Activated CD4-positive, alpha-beta T cell treated with anti-CD3 and anti-CD28 coated beads, Interleukin-2, amount 50 U/mL, for 24 hours (primary cell): ENCODE measurements at regions not wholly inside any gene's neighbourhood (a gene's known extent, or its start where the extent isn't known, plus 50 kb on each side); places are given as distances from the start of the nearest gene placed in this dataset.

Experiments used
- DNase-seq, 2 donors: peaks; one replicate each; pipeline ENCODE4 v3.0.0-alpha.2; 2020; ENCODE audit warnings: low read depth in 1 of 2, low spot score in 1 of 2

DNA sequence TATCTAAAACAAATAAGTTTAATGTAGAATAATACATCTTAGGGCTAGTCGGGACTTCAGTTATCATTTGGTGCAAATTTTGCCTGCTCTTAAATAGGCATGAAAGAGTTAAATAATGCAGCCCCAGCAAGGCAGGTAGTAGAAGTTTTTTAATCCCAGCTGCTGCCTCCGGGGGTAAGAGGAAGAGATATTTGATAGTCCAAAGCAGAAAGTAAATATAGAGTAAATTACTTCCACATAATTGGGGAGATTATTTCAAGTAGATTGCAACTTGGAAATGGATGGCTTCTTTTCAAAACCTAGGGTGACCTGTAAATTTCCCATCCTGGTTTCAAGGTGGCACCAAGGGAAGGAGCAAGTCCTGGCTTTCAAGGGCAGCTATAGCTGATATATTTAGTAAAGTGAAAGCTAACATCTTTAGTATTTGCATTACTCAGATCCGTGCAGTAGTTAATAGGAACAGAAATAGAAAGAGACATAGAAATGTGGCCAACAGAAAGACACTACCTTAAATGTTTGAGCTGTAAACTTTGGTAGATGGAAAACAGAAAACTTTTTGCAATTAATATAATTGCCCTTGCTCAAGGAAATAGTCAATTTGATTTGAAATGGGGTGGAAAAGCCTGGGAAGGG is 109.1 kb downstream of the LMO4 start:
- DNase-seq, result no peak

DNA sequence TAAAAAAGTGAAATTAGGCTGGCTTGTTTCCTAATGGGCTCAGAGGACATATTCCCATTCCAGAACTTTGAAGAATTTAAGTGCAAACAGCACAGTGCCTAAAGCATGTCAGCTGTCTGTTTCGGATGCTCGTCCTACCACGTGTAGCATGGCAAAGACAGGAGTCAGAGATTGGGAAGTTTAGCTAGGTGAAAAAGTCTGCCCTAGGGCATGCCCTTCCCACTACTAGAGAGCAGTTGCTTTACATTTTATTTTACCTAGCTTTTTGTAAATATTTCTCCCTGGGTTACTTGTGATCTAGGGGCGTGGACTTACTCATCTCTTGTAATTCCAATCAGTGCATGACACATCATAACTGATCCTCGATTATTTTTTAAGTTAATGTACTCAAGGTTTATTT is 111.1 kb downstream of the LMO4 start:
- DNase-seq, result no peak

DNA sequence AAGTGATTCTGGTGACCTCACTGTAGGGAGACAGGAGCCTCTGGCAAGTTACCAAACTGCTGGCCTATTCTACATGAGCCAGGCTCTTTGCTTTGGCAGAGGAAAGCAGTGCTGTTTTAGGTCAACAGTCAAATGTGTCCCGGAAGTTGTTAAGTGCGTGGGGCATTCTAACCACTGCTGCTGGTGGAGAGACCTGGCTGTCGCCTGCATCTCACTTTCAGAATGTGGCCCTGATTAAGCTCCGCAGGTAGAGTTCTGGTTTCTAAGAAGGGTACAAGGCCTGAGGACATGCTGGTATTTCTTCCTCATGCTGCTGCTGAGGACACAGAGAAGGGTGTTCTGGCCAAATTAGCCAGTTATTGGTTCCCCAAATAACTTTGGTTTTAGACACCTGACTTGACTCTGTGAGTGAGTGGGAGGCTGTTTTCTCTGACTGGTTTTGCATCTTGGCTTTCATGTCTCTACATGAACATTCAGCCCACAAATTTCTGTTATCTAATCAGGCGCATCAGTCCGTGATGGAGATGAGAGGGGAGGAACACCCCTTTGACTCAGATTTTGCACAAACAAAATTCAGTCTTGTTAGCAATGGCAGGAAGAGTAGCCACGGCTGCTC is 120.8 kb downstream of the LMO4 start:
- DNase-seq, result peak in 1 of 2 donors; percentile 6

DNA sequence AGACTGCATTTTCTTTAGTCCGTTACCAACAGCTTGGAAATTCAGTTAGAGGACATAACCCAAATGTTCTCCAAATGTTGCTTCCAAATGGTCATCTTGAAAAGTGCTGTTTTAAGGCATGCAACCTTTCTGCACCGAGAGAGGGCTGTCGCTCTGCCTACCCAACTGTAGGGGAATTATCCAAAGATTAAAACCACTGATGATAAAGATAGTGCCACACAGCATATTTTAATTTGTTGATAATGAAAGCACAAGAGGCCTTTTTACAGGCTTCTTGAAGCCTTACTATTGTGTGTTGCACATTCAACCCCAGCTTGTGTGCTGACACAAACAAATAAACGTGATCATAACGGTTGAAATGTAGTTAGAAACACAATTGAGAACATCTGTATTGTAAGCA is 121.5 kb downstream of the LMO4 start:
- no peak for DNase-seq

DNA sequence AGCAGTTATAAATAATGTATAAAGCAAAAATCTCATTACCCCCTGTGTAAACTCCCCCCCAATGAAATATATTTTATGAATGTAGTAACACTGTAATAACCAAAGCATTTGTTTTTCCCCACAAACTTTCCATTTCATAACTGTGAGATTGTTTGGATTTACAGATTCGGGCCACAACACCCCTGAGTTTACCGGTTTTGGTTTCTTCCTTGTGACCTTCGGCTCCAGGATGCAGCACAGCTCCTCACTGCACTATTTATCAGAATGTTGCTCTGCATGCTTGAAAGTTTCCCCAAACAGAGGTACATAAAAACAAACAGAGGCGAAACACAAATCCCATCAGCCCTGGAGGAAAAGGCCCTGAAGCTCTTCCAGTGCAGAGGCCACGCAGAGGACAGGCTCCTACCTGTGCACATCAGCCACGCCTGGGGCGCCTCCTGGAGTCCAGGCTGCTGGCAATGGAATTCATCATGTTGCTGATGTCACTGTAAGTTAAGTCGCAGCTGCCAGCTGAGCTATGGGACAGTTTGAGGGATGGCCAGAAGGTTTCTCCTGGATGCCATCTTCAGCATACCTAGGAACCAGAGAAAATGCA is 122.0 kb downstream of the LMO4 start:
- no peak for DNase-seq

DNA sequence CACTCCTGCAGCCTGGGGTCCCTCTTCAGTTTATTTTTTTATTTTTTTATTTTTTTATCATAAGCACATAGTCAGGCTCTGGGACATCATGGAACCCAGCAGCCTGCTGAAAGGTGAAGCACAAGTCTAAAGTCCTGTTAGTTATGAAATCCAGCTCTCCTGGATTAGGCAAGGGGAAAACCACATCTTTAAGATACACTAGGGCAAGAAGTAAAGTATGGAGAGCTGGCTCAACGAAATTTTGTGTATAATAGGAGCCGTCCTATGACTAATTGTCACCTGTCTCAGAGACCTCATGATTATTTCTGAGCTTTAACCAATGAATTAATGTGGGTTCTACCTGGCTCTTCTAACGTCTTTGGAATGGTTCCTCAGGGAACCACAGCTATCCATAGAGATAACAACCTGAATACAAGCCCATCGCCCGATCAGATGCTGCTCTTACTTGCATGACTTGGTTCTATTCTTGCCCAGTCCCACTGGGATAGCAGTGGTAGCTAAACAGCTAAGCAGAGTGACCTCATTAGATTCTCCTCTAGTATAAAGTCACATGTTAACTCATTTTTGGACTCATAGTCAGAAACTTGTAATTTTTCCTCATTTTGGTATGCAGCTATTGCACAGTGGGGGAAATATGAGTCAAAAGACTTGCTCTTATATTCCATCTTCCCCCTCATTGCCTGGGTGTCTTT is 122.7 kb downstream of the LMO4 start:
- no peak for DNase-seq

DNA sequence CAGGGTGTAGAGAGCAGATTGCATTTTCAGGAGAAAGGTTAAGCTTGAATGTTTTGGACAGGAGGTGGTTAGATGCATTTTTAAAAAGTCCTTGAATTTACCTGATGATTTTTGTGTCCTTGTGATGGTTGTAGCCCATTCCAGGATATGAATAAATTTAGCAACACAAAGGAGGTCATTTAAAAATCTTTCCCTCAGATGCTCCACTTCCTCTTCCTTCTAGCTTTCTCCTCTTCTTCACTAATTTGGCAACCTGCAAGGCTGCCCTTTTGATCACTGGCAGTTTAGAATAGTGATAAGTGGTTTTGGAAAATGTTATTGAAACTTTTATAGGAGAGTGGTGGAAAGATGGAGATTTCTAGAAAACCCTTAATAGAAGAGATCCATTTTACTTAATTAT is 124.0 kb downstream of the LMO4 start:
- DNase-seq, result no peak

DNA sequence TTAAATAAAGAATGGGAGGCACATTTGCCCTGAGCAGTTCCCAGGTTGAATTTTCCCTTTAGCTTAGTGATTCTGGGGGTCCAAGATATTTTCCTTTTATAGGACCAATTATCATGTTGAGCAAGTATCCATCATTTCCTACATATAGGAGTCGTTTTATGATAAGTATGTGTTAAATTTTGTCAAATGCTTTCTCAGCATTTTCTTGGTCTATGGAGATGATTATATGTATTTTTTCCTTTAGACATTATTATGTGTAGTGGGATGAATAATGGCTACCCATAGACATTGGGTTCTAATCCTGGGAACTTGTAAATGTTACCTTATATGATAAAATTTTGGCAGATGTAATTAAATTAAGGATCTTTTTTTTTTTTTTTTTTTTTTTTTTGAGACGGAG is 128.7 kb downstream of the LMO4 start:
- no peak for DNase-seq

DNA sequence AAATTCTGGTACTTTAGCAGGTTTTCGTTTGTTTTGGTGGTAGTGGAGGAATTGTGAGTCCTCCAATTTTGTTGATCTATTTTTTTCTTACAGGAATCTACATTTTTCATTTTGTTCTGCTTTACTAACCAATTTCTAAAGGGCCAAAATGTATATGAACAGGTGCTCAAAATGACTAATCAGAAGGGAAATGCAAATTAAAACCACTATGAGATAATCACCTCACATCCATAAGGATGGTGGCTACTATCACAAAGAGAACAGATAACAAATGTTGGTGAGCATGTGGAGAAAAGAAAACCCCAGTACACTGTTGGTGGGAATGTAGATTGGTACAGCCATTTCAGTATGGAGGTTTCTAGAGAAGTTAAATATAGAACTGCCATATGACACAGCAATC is 134.2 kb downstream of the LMO4 start:
- DNase-seq, result no peak

DNA sequence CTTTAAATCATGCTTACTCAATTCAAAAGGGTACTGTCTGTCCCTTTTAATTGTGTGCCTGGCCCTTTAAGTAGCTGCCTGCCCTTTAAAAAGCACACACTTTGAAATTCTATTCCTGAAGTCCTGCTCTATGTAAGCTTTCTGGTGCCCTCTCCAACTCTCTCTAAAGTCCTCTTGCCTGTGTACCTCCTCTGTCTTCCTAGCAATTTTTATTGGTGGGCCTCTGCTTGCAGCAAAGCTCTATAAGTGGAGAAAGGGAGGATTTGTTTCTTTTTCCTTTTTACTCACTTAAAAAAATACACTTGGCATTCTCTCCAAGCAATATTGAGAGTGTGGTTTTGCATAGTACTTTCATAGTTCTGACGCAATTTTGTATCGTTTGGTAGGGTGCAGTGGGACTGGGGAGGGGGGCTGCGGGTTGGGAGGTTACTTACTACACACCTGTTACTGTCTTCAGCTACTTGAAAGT is 135.4 kb downstream of the LMO4 start:
- no peak for DNase-seq

DNA sequence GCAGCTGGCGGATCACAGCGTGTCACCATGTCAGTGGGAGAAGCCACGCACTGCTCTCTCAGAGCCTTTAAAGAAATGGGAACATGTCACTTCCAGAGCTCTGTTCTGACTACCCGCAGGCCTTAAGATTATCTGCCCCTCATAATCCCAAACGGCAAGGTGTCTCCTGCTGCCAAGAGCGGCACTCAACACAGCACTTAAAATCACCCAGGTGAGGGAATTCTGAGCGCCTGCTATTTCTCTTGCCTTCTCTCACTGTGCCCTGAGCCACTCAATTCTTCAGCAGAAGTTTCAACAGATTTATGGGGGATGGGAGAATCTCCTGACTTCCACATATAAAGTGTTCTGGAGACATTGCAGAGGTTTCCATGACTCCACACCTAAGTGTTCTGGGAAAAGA is 137.9 kb downstream of the LMO4 start:
- DNase-seq, result no peak

DNA sequence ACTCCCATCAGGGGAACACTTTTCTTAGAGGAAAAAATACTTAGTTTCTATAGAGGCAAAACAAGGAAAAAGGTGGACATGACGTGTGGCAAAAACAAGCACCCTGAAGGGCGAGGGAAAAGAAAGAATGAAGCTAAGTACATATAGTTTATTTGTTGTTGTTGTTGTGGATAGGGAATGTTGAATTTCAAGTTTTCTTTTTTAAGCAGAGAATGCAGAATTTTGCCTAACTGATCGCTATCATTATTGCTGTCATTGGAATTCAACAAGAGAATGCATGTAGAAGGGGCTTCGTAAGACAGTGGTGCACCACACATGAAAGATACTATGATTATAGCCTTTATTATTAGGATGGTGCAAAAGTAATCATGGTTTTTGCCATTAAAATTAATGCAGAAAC is 144.0 kb downstream of the LMO4 start:
- DNase-seq, result no peak

DNA sequence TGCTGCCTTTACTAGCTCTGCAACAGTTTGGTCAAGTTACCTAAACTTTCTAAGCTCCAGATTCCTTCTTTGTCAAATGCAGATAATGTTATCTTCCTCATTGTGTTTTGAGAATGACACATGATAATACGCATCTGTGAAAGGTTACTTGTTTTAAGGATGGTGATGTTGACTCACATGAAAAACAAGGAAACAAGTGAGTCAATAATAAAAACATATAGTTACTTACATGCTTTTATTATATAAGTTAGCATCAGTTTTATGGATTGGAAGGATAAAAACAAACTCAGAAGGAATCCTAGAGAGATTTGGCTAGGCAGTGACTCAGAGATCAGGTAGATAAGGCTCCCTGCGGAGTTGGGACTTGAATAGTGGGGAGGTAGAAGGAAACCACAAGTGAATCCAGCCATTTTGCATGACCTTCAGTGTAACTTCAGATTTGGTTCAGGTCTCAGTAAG is 144.6 kb downstream of the LMO4 start:
- DNase-seq, result no peak

DNA sequence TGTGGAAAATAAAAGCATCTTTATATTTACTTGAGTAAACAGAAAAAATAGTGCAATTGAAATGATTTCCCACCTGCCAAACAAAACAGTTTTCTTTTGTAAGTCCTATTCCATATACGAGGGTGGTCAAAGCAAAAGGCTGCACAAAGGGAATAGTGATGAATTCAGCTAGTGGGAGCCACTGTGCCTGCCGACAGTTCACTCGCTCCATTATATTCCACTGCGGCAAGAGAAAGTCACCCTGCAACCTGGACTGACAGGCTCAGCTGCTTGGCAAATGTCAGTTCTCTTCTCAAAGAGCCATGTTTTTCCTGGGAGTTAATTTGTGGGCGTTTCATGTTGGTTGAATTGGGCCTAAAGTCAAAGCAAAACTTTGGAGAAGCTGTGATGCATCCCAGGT is 145.4 kb downstream of the LMO4 start:
- DNase-seq, result no peak

DNA sequence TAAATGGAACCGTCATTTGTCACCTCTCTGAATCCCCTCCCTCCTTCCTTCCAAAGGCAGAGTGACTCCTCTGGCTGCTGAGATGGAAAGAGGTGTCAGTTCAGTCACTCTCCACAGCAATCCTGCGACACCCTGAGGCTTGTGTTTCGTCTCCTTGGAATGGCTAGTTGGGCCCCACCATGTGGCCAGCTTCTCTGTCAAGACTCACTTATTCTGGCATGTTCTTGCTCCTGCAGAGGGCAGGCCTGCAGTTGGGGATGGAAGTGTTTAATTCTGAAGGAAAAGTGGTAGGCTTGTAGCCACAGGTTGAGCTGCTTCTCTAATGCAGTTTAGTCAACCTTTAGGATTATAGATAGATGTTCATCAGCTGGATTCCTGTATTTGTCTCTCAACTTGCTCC is 149.6 kb downstream of the LMO4 start:
- no peak for DNase-seq

DNA sequence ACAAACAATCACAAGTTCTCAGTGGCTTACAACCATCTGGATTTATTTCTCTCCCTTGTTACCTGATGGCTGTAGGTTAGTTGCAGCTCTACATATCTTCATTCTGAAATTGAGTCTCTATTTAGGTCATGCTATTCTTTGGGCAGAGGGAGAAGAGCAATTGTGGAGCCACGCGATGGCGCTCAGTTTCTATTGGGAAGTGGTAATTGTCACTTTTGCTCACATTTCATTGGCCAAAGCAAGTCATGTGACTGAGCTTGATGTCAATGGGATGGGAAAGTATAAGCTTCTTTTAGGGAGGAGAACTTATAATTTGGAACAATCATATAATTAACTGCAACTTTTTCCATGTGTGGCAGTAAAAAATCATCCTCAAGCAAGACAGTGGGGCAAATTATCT is 166.5 kb downstream of the LMO4 start:
- no peak for DNase-seq

DNA sequence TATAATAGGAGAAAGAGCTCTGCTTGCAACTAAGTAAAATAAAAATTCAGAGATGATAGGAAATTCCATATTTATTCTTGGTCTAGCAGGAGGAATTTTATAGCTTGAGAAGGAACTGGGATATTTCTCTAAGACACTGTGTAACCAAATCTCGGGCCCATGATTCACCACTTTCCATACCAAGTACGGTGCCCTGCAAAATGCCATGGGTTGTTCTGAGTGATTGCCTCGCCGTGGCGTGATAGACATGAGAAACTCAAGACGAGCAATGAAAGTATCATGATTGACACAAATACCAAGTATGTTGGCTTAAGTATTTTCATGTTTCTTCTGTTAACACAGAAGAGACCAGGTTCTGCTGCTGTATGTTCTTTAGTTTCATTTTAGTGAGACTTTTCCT is 167.2 kb downstream of the LMO4 start:
- DNase-seq, result no peak

DNA sequence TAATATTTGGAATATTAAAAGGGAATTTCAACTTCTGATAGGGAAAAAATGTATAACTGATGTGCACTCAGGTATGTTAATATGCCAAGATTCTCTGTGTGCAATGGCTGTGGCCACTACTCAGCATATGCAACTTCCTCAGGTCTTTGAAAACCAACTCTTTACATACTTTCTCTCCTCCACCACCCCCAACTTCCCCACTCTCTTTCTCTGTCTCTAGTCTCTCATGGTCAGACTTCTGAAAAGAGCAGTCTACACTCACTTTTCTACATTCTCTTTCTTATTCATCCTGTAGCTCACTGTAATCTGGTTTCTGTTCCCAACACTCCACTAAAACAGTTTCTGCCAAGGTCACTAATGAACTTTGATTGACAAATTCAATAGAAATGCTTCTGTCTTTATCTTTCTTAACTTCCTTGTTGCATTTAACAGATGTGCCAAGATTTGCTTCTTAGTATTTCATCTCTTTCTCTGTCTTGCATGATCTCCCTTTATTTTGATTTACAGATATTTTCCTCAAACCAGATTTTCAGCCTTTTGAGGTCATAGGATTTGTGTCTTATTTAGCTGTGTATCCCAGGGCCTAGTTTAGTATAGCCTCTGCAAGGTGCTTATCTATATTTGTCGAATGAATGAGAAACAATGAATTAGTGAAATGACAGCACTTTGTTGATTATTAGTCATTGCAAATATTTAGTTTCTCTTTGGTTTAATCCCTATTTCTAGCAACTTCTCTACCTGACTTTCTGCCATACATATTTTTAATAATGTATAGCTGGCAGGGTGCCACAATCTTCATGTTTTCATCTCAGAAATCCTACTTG is 168.9 kb downstream of the LMO4 start:
- DNase-seq, result no peak

DNA sequence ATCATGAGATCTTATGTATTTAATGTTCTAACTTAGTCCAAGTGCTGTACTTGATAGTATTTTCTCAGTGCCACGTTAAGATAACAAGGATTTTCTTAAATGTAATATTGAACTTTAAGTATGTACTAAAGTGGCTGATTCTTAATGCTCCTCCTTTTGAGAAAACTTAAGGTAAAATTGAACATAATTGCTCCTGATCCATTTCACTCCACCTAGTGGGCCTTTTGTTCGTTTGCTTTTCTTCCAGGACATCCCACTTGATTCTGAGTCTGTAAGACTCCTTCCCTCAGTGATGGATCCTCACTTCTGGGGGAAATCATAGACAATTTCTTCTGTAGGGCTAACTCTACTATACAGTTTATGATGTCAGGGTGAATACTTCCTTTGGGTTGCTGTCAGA is 173.1 kb downstream of the LMO4 start:
- DNase-seq, result no peak

DNA sequence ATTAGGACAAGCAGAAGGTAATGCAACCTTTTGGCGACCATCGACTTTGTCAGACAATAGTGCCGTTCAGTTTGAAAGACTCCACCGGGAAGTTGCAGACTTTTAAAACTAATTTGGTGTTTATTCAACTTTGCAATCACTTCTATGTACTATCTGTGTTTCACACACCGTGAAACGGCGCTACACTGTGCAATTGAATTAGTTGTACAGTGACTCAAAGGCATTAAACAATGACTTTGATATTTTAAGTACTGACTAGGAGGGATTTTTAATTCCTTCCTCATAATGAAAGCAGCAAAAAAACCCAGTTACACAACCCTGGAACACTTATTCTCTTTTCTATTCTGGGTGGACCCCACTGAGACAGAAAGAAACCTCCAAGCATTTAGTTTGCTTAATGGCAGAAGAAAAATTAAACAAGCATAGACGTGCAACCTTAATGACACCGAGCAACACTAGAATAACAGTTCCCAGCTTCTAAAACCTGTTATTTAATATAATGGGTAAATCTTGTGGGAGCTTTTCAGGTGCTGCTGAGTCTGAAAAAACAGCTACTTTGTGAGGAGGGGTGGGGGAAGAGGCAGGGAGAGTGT is 176.8 kb downstream of the LMO4 start:
- no peak for DNase-seq

DNA sequence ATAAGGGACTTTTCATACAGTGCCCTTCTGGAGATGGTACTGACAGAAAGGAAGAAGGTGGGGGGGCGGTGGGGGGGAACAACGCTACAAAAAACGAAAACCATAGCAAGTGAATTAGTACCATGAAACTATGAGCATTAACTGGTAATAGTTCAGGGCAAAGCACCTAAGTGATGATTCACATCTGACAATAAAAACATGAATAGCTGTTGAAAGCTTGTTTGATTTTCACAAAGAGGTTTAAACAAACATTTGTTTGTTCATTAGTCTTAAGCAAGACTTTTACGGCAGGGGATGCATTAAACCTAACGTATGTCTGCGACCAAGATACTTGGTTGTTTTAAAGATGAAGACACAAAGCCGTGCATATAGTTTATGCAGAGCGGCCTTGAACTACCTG is 177.5 kb downstream of the LMO4 start:
- no peak for DNase-seq
